Esophagus (tissue), 2 donors: ENCODE measurements at regions not wholly inside any gene's neighbourhood (a gene's known extent, or its start where the extent isn't known, plus 50 kb on each side); places are given as distances from the start of the nearest gene placed in this dataset.

ENCODE experiments used
- H3K27ac ChIP-seq, 2 donors: one replicate each; pipeline ENCODE4 v1.5.1; 2013; ENCODE audit warnings: low read depth in 2 of 2, mild to moderate bottlenecking in 2 of 2, inconsistent platforms in 1 of 2, low read length in 1 of 2, moderate library complexity in 1 of 2
- H3K27me3 ChIP-seq, 2 donors: one replicate each; pipeline ENCODE4 v1.6.1; 2013; ENCODE audit warnings: low read length in 2 of 2, control low read depth in 1 of 2, mild to moderate bottlenecking in 1 of 2; ENCODE audit not compliant: insufficient read depth in 2 of 2, control insufficient read depth in 1 of 2
- H3K36me3 ChIP-seq, 2 donors: one replicate each; pipeline ENCODE4 v1.6.1; 2013; ENCODE audit warnings: low read length in 1 of 2; ENCODE audit not compliant: control insufficient read depth in 2 of 2, insufficient read depth in 2 of 2
- H3K4me1 ChIP-seq, 2 donors: one replicate each; pipeline ENCODE4 v1.6.1; 2013; ENCODE audit warnings: low read length in 1 of 2; ENCODE audit not compliant: control insufficient read depth in 2 of 2, insufficient read depth in 2 of 2
- H3K4me3 ChIP-seq, 2 donors: one replicate each; pipeline ENCODE4 v1.5.1; 2013; ENCODE audit warnings: low read length in 2 of 2, mild to moderate bottlenecking in 2 of 2, low read depth in 1 of 2, moderate library complexity in 1 of 2
- H3K9me3 ChIP-seq, 2 donors: one replicate each; pipeline ENCODE4 v1.6.1; 2013; ENCODE audit warnings: mild to moderate bottlenecking in 2 of 2, low read depth in 1 of 2, low read length in 1 of 2, moderate library complexity in 1 of 2; ENCODE audit not compliant: control insufficient read depth in 2 of 2, insufficient read depth in 1 of 2
- WGBS, 2 donors: extraction: QIAGEN DNeasy Blood & Tissue Kit; methylation state at CpG; one replicate each; pipeline ENCODE4 v1.1.7; 2013; 5-methylcytosine and 5-hydroxymethylcytosine counted together
- donor health status: healthy with polysubstance abuse.
- donor health status: Bipolar disorder and iron deficiency.

DNA sequence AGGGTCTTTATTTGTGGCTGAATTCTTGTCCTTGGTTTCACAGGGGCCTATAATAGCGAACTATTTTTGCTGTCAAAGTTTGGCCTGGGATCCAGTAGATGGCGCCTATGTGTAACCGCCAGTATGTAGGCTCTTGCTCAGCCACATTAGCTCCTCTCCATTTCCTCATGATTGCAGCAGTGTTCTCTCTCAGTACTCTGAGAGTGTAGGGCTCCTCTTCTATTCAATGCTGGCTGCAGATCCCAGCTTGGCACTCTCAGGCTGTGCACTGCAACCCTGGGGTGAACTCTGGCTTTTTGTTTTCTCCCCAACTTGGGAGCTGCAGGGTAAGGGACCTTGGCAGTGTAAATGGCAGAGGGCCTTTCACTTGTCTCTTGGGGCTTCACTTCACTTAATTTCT, 344.6 kb upstream of the CHAC2 start:
- H3K36me3 ChIP-seq, result no peaks in the 10 kb centered on the region
- H3K9me3 ChIP-seq, result peaks cover 0 to 4% of the 10 kb centered on the region in 2 donors
- no peaks in the 10 kb centered on the region for H3K27me3 ChIP-seq
- H3K4me1 ChIP-seq, result no peaks in the 10 kb centered on the region
- no peak overlapping the region for H3K4me3 ChIP-seq
- 59 to 60% methylated on average over 3 of the region's 3 CpGs for WGBS, 2 donors
- no peak overlapping the region for H3K27ac ChIP-seq

DNA sequence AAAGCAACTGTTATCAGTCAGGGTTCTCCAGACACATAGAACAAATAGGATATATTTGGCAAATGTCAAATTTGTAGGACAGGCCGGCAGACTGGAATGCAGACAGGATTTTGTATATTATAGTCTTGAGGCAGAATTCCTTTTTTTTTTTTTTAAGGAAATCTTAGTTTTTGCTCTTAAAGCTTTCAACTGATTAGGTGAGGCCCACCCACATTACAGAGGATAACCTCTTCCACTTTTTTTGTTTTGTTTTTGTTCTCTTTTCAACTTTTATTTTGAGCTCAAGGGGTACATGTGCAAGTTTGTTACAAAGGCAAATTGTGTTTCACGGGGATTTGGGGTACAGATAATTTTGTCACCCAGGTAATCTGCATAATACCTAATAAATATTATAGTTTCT, 350.2 kb upstream of the CHAC2 start:
- H3K4me3 ChIP-seq, result no peak overlapping the region
- no peaks in the 10 kb centered on the region for H3K36me3 ChIP-seq
- WGBS, 2 donors, result 86 to 94% methylated on average over 2 of the region's 2 CpGs
- H3K27me3 ChIP-seq, result no peaks in the 10 kb centered on the region
- H3K4me1 ChIP-seq, result no peaks in the 10 kb centered on the region
- no peak overlapping the region for H3K27ac ChIP-seq
- no peaks in the 10 kb centered on the region for H3K9me3 ChIP-seq

DNA sequence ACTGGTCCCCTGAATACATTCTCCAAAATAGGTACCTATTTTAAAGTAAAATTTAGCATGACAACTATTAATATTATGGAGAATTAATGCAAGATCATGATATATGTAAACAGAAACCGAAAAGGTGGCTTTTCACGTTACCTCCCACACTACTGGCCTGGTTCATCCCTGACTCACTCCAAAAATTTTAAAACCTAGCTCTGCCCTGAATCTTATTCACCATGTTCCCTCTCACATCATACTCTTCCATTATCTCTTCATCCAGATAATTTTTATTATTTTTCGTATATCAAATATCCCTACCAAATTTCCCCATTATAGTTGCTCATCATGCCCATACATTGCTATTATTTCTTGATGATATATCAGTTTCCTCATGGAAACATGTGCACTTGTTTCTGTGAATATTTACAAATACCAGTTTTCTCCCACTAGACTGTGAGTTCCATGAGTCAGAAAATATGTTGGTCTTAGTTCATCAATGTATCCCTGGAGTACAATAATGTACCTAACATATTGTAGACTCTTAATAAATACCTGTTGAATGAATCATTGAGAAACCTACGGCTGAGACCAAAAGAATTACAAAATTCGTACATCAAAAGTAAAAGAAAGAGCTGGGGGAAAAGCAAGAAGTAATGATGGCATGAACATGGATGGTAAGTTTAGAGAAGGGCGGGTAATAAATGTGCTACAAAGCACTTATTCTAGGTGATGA, 360.1 kb upstream of the CHAC2 start:
- 85 to 88% methylated on average over 6 of the region's 6 CpGs for WGBS, 2 donors
- no peaks in the 10 kb centered on the region for H3K4me1 ChIP-seq

DNA sequence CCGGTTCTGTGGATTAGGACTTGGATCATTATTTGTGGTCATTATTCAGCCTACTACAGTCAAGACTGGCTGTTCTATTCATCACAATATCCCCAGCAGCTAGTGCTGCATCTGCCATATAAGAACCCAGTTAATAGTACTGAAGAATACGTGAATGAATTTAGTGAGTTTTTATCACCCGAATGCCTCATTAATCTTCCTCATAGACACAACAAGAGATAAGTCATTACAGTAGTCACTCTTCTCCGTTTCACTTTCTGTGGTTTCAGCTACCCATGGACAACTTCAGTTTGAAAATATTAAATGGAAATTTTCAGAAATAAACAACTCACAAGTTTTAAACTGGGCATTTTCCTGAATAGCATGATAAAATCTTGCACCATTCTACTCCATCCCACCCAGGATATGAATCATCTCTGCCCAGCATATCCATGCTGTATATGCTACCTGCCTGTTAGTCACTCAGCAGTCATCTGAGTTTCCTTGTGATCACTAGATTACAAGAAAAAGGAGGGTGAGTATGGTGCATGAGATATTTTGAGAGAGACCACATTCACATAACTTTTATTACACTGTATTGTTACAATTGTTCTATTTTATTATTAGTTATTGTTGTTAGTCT, 363.7 kb upstream of the CHAC2 start:
- H3K9me3 ChIP-seq, result peaks cover 0 to 3% of the 10 kb centered on the region in 2 donors
- H3K27me3 ChIP-seq, result no peaks in the 10 kb centered on the region
- no peaks in the 10 kb centered on the region for H3K36me3 ChIP-seq
- H3K4me1 ChIP-seq, result no peaks in the 10 kb centered on the region
- no peak overlapping the region for H3K27ac ChIP-seq
- 78 to 79% methylated on average over 4 of the region's 4 CpGs for WGBS, 2 donors
- no peak overlapping the region for H3K4me3 ChIP-seq

More for the DNA sequence above, 360.1 kb upstream of the CHAC2 start:
- Histone ChIP-seq H3K9me3 (no peaks in the 10 kb centered on the region), H3K36me3 (no peaks in the 10 kb centered on the region), H3K27me3 (no peaks in the 10 kb centered on the region), H3K4me3 (no peak overlapping the region), H3K27ac (no peak overlapping the region)

DNA sequence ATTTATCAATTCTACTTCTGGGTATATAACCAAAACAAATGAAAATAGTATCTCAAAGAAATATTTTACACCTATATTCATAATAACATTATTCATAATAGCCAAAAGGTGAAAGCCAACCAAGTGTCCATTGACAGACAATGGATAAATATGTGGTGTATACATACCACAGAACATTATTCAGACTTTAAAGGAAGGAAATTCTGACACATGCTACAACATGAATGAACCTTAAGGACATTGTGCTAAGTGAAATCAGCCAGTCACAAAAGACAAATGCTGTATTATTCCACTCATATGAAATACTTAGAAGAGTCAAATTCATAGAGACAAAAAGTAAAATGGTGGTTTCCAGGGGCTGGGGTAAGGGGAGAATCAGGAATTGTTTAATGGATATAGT, 370.5 kb upstream of the CHAC2 start:
- Histone ChIP-seq H3K27me3 (no peaks in the 10 kb centered on the region), H3K27ac (no peak overlapping the region), H3K4me1 (no peaks in the 10 kb centered on the region), H3K4me3 (no peak overlapping the region), H3K9me3 (peaks cover 0 to 3% of the 10 kb centered on the region in 2 donors), H3K36me3 (no peaks in the 10 kb centered on the region)

DNA sequence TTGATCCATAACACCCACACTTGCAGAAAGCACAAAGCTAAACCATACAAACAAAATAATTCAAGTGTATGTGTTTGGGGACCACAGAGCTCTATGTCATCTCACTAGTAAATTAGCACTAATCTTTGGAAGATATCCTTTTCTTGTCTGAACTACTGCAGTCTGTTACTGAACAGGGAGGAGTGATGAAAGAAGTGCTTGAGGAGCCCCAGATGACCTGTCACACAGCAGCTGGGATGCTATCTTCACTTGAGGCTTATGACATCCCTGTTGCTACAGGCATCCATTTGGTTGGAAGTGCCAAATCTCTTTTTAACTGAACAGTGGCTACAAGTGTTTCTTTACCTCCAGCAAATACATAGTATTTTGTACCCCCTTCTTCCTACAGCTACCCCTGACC, 386.3 kb upstream of the CHAC2 start:
- Histone ChIP-seq H3K27me3 (no peaks in the 10 kb centered on the region), H3K9me3 (no peaks in the 10 kb centered on the region), H3K4me1 (no peaks in the 10 kb centered on the region), H3K36me3 (no peaks in the 10 kb centered on the region), H3K27ac (no peak overlapping the region), H3K4me3 (no peak overlapping the region)

DNA sequence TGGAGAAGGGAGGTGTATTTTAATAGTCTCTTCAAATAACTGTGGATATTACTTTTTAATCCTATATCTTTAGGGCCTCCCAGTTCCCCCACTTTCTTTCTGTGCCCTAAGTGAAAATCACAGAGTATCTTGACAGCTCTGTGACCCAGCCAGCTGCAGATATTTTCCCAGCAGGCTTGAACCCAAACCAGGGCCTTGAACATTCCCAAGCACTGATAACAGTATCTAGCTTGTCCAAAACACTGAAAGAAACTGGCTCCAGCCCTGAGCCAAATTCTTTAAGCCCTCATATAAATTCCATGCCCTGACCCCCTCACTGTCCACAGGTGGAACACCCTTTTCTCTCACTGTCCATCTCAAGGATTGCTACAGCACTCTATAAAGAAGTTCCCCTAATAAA, 388.1 kb upstream of the CHAC2 start:
- no peaks in the 10 kb centered on the region for H3K36me3 ChIP-seq
- H3K9me3 ChIP-seq, result no peaks in the 10 kb centered on the region
- no peaks in the 10 kb centered on the region for H3K4me1 ChIP-seq
- no peak overlapping the region for H3K27ac ChIP-seq
- H3K27me3 ChIP-seq, result no peaks in the 10 kb centered on the region
- H3K4me3 ChIP-seq, result no peak overlapping the region

DNA sequence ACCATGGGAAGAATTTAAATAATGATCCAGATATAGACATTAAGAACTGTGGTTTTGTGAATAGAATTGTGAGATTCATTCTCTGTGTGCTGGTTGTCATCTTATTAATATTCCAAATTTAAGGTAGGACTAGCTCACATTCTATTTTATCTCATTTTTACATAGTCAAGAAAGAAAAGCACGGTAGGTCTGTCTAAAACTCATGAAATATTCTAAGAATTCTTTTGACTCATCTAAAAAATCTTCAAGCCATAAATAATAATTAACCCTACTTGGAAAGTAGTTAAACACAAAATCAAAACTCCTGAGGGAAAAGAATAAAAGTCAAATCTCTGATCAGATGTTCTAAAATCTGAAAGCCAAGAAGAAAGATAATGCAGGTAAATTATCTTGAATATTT, 388.8 kb upstream of the CHAC2 start:
- no peak overlapping the region for H3K27ac ChIP-seq
- H3K27me3 ChIP-seq, result no peaks in the 10 kb centered on the region
- no peaks in the 10 kb centered on the region for H3K36me3 ChIP-seq
- H3K4me3 ChIP-seq, result no peak overlapping the region
- WGBS, 2 donors, result 66 to 77% methylated on average over 1 of the region's 1 CpG
- H3K4me1 ChIP-seq, result no peaks in the 10 kb centered on the region
- no peaks in the 10 kb centered on the region for H3K9me3 ChIP-seq

DNA sequence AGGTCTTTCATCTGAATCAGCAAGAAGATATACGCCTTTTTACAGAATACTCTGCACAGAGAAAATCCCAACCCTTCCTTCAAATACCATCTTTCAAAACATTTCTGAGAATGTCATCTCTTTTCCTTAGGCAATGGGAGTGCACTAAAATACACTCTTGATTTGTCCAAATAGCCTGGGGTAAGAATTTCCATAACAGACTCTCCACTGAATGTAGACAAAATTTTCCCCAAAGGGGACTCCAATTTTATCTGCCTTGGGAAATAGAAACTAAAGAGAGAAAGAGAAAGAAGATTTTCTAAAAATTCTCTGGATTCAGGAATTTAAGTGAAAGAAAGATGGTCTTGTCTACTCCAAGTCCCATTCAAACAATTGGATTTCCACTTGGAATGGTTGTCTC, 394.5 kb upstream of the CHAC2 start:
- Histone ChIP-seq H3K4me1 (no peaks in the 10 kb centered on the region), H3K27me3 (no peaks in the 10 kb centered on the region), H3K9me3 (no peaks in the 10 kb centered on the region), H3K27ac (no peak overlapping the region), H3K36me3 (no peaks in the 10 kb centered on the region), H3K4me3 (no peak overlapping the region)
- WGBS, 2 donors, result 84 to 96% methylated on average over 1 of the region's 1 CpG

DNA sequence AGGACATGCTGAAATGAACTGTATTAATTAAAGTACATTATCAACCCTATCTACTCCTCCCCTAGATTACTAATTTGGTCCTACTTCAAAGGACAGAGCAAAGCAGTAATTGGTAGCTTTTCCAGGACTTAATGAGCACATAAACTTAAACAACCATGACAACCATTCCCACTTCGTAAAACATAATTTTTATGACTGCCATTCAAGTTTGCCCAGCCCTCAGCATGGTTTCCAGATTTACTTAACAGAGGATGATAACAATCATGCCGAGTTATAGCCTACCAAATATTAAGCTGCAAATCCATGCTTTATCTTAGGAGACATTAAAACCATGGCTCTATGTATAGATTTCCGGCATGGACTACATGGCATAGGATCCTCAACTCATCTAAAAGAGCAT, 401.1 kb upstream of the CHAC2 start:
- no peak overlapping the region for H3K27ac ChIP-seq
- no peaks in the 10 kb centered on the region for H3K9me3 ChIP-seq
- H3K4me1 ChIP-seq, result no peaks in the 10 kb centered on the region
- 77 to 85% methylated on average over 3 of the region's 3 CpGs for WGBS, 2 donors
- H3K4me3 ChIP-seq, result no peak overlapping the region
- H3K36me3 ChIP-seq, result no peaks in the 10 kb centered on the region
- no peaks in the 10 kb centered on the region for H3K27me3 ChIP-seq
